ENCODE measurements at regions not wholly inside any gene's neighbourhood (a gene's known extent, or its start where the extent isn't known, plus 50 kb on each side); places are given as distances from the start of the nearest gene placed in this dataset.
"Not testable (repeated sequence)": the region's sequence is repeated elsewhere in the genome, so short reads cannot be mapped to it uniquely, and the experiment has no call there.

- TF ChIP-seq CTCF (IDR thresholded peaks at IDR 0.05; ENCODE audit: borderline replicate concordance, insufficient read depth, low read depth, low read length): no peak
- H3K4me3 ChIP-seq (ENCODE audit: low read depth, low read length): no peak overlapping the region
Measured at GRCh38 chr4:96455045-96455720, 615.3 kb downstream of the PDHA2 start.

- H3K4me3 ChIP-seq (ENCODE audit: low read depth, low read length): not testable (repeated sequence)
Measured at GRCh38 chr4:96458031-96458430, 618.1 kb downstream of the PDHA2 start.

GRCh38 chr4:96459105-96459504 lies 619.2 kb downstream of the PDHA2 start:
- TF ChIP-seq CTCF (IDR thresholded peaks at IDR 0.05; ENCODE audit: borderline replicate concordance, insufficient read depth, low read depth, low read length): no peak
- no peak overlapping the region for H3K4me3 ChIP-seq (ENCODE audit: low read depth, low read length)

GRCh38 chr4:96465834-96466233 lies 625.9 kb downstream of the PDHA2 start:
- H3K4me3 ChIP-seq (ENCODE audit: low read depth, low read length): no peak overlapping the region
- no peak for TF ChIP-seq CTCF (IDR thresholded peaks at IDR 0.05; ENCODE audit: borderline replicate concordance, insufficient read depth, low read depth, low read length)

- H3K4me3 ChIP-seq (ENCODE audit: low read depth, low read length): no peak overlapping the region
- no peak for TF ChIP-seq CTCF (IDR thresholded peaks at IDR 0.05; ENCODE audit: borderline replicate concordance, insufficient read depth, low read depth, low read length)
Measured at GRCh38 chr4:96471956-96472867, 632.3 kb downstream of the PDHA2 start.

- TF ChIP-seq CTCF (IDR thresholded peaks at IDR 0.05; ENCODE audit: borderline replicate concordance, insufficient read depth, low read depth, low read length): no peak
- H3K4me3 ChIP-seq (ENCODE audit: low read depth, low read length): no peak overlapping the region
Measured at GRCh38 chr4:96473246-96473645, 633.4 kb downstream of the PDHA2 start.

- H3K4me3 ChIP-seq (ENCODE audit: low read depth, low read length): no peak overlapping the region
- TF ChIP-seq CTCF (IDR thresholded peaks at IDR 0.05; ENCODE audit: borderline replicate concordance, insufficient read depth, low read depth, low read length): no peak
Measured at GRCh38 chr4:96483308-96484030, 643.6 kb downstream of the PDHA2 start.
